ENCODE measurements at regions not wholly inside any gene's neighbourhood (a gene's known extent, or its start where the extent isn't known, plus 50 kb on each side); places are given as distances from the start of the nearest gene placed in this dataset.

GRCh38 chr4:66475596-66475995, 805.3 kb upstream of the EPHA5 start:
- TF ChIP-seq EZH2 (IDR thresholded peaks at IDR 0.05; ENCODE audit: insufficient read depth, poor library complexity, severe bottlenecking) (no peak), EZH2phosphoT487 (IDR thresholded peaks at IDR 0.05; ENCODE audit: insufficient read depth, low read depth) (no peak)

All from GM23248 (cell line).